ENCODE measurements at regions not wholly inside any gene's neighbourhood (a gene's known extent, or its start where the extent isn't known, plus 50 kb on each side); places are given as distances from the start of the nearest gene placed in this dataset.

DNA sequence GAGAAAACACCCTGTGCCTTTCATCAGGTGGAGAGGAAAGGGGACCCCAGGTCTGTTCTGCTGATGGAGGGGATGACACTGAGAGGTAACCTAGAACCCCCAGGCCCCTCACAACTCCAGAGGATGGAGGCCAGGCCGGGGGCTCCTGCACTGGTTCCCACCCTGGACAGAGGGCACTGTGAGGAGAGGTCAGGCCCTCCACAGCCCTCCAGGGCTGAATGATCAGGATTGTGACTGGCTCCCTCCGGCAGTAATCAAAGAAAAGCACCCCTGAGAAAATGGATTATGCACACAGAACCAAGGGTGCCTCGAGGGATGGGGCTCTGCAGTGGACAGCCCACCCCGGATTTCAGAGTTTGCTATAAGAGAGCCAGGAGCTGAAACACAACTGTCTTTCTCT, 502.8 kb downstream of the TCERG1L start:
- no peak for ATAC-seq (ENCODE audit: insufficient read depth, low FRiP score)
- no peak for DNase-seq
- no peak overlapping the region for H3K27ac ChIP-seq (ENCODE audit: low read depth in 1 of 2, low read length in 1 of 2)
- peaks cover 0 to 1% (median 0%) of the 10 kb centered on the region in 3 donors for H3K27me3 ChIP-seq (ENCODE audit: control insufficient read depth in 3 of 3, insufficient read depth in 3 of 3, low read length in 2 of 3)
- H3K36me3 ChIP-seq (ENCODE audit: control insufficient read depth in 4 of 4, insufficient read depth in 4 of 4, low read length in 4 of 4) = no peaks in the 10 kb centered on the region
- no peaks in the 10 kb centered on the region for H3K9me3 ChIP-seq (ENCODE audit: control insufficient read depth in 4 of 4, insufficient read depth in 3 of 4, low read length in 3 of 4)
- no peak overlapping the region for H3K9ac ChIP-seq (ENCODE audit: insufficient read depth in 1 of 2, low read length in 2 of 2)
- no peaks in the 10 kb centered on the region for H3K4me1 ChIP-seq (ENCODE audit: control insufficient read depth in 5 of 5, insufficient read depth in 5 of 5, low read length in 5 of 5)
- 59 to 61% methylated on average over 4 of the region's 4 CpGs for WGBS, 2 donors
- TF ChIP-seq, protein P1, sequence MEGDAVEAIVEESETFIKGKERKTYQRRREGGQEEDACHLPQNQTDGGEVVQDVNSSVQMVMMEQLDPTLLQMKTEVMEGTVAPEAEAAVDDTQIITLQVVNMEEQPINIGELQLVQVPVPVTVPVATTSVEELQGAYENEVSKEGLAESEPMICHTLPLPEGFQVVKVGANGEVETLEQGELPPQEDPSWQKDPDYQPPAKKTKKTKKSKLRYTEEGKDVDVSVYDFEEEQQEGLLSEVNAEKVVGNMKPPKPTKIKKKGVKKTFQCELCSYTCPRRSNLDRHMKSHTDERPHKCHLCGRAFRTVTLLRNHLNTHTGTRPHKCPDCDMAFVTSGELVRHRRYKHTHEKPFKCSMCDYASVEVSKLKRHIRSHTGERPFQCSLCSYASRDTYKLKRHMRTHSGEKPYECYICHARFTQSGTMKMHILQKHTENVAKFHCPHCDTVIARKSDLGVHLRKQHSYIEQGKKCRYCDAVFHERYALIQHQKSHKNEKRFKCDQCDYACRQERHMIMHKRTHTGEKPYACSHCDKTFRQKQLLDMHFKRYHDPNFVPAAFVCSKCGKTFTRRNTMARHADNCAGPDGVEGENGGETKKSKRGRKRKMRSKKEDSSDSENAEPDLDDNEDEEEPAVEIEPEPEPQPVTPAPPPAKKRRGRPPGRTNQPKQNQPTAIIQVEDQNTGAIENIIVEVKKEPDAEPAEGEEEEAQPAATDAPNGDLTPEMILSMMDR (IDR thresholded peaks at IDR 0.05; ENCODE audit: control extremely low read depth, extremely low read depth) = no peak
- no peak overlapping the region for H3K4me3 ChIP-seq

GRCh38 chr10:130809181-130809580, 502.3 kb downstream of the TCERG1L start:
- no peaks in the 10 kb centered on the region for H3K9me3 ChIP-seq (ENCODE audit: control insufficient read depth in 4 of 4, insufficient read depth in 3 of 4, low read length in 3 of 4)
- H3K36me3 ChIP-seq (ENCODE audit: control insufficient read depth in 4 of 4, insufficient read depth in 4 of 4, low read length in 4 of 4) = no peaks in the 10 kb centered on the region
- no peak overlapping the region for H3K9ac ChIP-seq (ENCODE audit: insufficient read depth in 1 of 2, low read length in 2 of 2)
- DNase-seq (no peak), ATAC-seq (ENCODE audit: insufficient read depth, low FRiP score) (no peak)
- TF ChIP-seq, protein P1 (IDR thresholded peaks at IDR 0.05; ENCODE audit: control extremely low read depth, extremely low read depth) = no peak
- H3K4me1 ChIP-seq (ENCODE audit: control insufficient read depth in 5 of 5, insufficient read depth in 5 of 5, low read length in 5 of 5) = no peaks in the 10 kb centered on the region
- WGBS, 2 donors = 77 to 84% methylated on average over 9 of the region's 9 CpGs
- H3K4me3 ChIP-seq = no peak overlapping the region
- no peak overlapping the region for H3K27ac ChIP-seq (ENCODE audit: low read depth in 1 of 2, low read length in 1 of 2)
- peaks cover 0 to 2% (median 0%) of the 10 kb centered on the region in 3 donors for H3K27me3 ChIP-seq (ENCODE audit: control insufficient read depth in 3 of 3, insufficient read depth in 3 of 3, low read length in 2 of 3)

DNA sequence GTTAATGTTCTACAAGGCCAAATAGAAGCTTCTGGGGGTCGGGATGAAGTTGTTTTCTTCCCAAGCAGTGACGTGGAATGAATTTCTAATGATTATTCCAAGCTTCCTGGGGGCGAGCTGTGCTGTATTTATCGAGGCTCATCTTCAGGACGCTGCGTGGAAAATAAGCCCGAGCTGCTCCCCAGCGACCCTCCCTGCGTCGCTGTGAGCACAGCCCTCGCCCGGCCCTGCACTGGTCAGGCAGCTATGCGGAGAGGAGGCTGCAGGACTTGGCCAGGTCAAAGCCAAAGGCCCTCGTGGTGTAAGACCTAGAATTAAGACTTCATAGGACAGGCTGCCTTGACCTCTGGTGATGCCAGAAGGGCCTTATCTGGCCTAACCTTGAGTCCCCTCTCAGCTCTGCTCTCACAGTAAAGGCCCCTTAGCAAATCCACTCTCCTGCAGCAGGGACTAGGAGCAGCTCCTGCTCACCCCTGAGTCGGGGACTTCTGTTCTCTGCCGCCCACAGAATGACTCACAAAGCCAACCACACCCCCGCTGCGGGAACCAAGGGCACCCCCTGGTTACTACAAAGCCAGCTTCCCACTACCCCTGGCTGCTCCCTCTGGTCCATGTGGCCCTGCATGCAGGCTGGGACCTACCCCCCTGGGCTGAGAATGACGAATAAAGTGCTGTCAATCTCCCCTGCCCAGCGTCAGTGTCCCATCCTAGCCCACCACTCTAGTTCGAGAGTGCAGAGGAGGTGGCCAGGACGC, 501.6 kb downstream of the TCERG1L start:
- DNase-seq = no peak
- H3K4me3 ChIP-seq = no peak overlapping the region
- peaks cover 0 to 2% (median 0%) of the 10 kb centered on the region in 3 donors for H3K27me3 ChIP-seq (ENCODE audit: control insufficient read depth in 3 of 3, insufficient read depth in 3 of 3, low read length in 2 of 3)
- H3K9ac ChIP-seq (ENCODE audit: insufficient read depth in 1 of 2, low read length in 2 of 2) = no peak overlapping the region
- H3K36me3 ChIP-seq (ENCODE audit: control insufficient read depth in 4 of 4, insufficient read depth in 4 of 4, low read length in 4 of 4) = no peaks in the 10 kb centered on the region
- WGBS, 2 donors = 69 to 76% methylated on average over 22 of the region's 22 CpGs
- TF ChIP-seq, protein P1 (IDR thresholded peaks at IDR 0.05; ENCODE audit: control extremely low read depth, extremely low read depth) = no peak
- no peaks in the 10 kb centered on the region for H3K9me3 ChIP-seq (ENCODE audit: control insufficient read depth in 4 of 4, insufficient read depth in 3 of 4, low read length in 3 of 4)
- no peaks in the 10 kb centered on the region for H3K4me1 ChIP-seq (ENCODE audit: control insufficient read depth in 5 of 5, insufficient read depth in 5 of 5, low read length in 5 of 5)
- no peak for ATAC-seq (ENCODE audit: insufficient read depth, low FRiP score)
- H3K27ac ChIP-seq (ENCODE audit: low read depth in 1 of 2, low read length in 1 of 2) = no peak overlapping the region
